Cardiac muscle cell (in vitro differentiated cells and primary cell): ENCODE measurements at regions not wholly inside any gene's neighbourhood (a gene's known extent, or its start where the extent isn't known, plus 50 kb on each side); places are given as distances from the start of the nearest gene placed in this dataset.

Source experiments
- DNase-seq, 2 donors: peaks; one replicate each; pipeline versions ENCODE4 v3.0.0 to v3.0.0-alpha.2; 2010 to 2017; ENCODE audit warnings: low read depth in 1 of 2, low spot score in 1 of 2
- H3K27ac ChIP-seq: fragments of 200-600 bp; sonication (generic); 2 replicates; pipeline ENCODE4 v1.5.1; 2016
- H3K27me3 ChIP-seq: fragments of 200-600 bp; sonication (generic); 2 replicates; pipeline ENCODE4 v1.6.0; 2016; ENCODE audit warnings: control low read depth
- H3K36me3 ChIP-seq: fragments of 200-600 bp; sonication (generic); 2 replicates; pipeline ENCODE4 v1.5.1; 2016; ENCODE audit warnings: control low read depth
- H3K4me1 ChIP-seq: fragments of 200-600 bp; sonication (generic); 2 replicates; pipeline ENCODE4 v1.8.1; 2017; ENCODE audit warnings: low read depth, mild to moderate bottlenecking, mixed run types
- H3K4me3 ChIP-seq: fragments of 200-600 bp; sonication (generic); 2 replicates; pipeline ENCODE4 v1.5.1; 2016; ENCODE audit warnings: mild to moderate bottlenecking
- H3K9me3 ChIP-seq: fragments of 200-600 bp; sonication (generic); 2 replicates; pipeline ENCODE4 v1.5.1; 2017; ENCODE audit warnings: low read depth, mild to moderate bottlenecking, control low read depth
- CTCF ChIP-seq: IDR thresholded peaks from 2 replicates; pipeline ENCODE4 v1.5.1; 2012; ENCODE audit warnings: low read depth, mild to moderate bottlenecking, low read length

GRCh38 chr4:52288212-52288855 lies 237.2 kb downstream of the SPATA18 start:
- H3K27ac ChIP-seq = no peak overlapping the region
- TF ChIP-seq CTCF = no peak
- H3K4me1 ChIP-seq = no peaks in the 10 kb centered on the region

DNA sequence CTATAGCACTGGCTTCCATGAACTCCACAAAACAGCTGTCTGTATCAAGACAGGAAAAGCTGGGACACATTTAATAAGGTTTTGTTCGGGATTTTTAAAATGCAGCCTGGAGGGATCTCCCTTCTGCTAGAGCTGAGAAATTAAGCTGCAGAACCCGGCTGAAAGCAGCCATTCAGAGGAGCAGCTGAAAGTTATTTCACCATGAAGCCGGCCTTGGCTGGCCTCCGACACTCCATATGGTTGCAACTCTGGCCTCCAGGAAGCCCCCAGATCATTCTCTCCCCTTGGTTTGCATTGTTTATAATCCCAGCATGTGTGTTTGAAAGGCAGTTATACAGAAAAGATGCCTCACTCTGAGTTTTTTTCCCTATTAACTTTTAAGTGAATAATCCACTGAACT lies 239.4 kb downstream of the SPATA18 start:
- Histone ChIP-seq H3K27me3 (no peaks in the 10 kb centered on the region), H3K9me3 (no peaks in the 10 kb centered on the region), H3K27ac (no peak overlapping the region), H3K4me1 (no peaks in the 10 kb centered on the region), H3K36me3 (no peaks in the 10 kb centered on the region), H3K4me3 (no peak overlapping the region)
- no peak for TF ChIP-seq CTCF
- DNase-seq = no peak

More at GRCh38 chr4:52288212-52288855, 237.2 kb downstream of the SPATA18 start:
- DNase-seq = no peak
- H3K4me3 ChIP-seq = no peak overlapping the region
- H3K36me3 ChIP-seq = no peaks in the 10 kb centered on the region
- H3K27me3 ChIP-seq = no peaks in the 10 kb centered on the region
- H3K9me3 ChIP-seq = no peaks in the 10 kb centered on the region

DNA sequence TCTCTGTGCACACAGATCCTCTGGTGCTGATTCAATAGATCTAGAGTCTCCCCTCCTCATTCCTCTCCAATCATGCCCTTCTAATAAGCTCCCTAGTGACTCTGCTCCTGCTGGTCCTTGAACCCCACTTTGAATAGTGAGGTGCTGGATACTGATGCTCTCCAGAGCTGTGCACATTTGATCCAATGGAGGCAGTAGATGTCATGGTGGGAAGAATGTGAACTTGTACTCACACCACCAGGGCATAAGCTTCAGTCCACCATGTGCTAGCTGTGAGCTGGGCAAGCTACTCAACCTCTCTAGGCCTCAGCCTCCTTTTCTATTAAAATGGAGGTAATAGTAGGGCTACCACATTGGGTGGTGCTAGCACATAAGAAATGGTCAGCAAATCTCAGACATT lies 241.1 kb downstream of the SPATA18 start:
- Histone ChIP-seq H3K27me3 (no peaks in the 10 kb centered on the region), H3K36me3 (no peaks in the 10 kb centered on the region), H3K9me3 (no peaks in the 10 kb centered on the region), H3K4me3 (no peak overlapping the region), H3K4me1 (no peaks in the 10 kb centered on the region), H3K27ac (no peak overlapping the region)
- no peak for DNase-seq
- no peak for TF ChIP-seq CTCF

DNA sequence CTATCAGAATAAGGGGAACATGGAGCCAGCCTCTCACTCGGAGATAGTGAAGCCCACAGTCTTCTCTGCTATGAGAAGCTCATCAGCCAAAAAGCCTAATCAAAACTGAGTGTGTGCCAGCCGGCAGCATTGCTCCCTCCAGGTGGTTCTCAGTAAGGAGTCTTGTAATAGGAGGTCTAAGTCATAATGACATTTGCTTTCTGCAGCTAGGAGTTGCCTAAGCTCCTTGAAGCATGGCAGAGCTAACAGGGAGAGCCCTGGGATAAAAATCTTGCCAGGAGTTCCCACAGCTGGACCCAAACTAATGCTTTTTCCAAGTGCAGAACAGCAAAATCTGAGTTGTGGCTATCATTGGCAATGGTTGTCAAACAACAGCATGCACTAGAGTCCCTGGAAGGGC lies 245.2 kb downstream of the SPATA18 start:
- no peak for TF ChIP-seq CTCF
- DNase-seq = no peak
- Histone ChIP-seq H3K27ac (no peak overlapping the region), H3K4me3 (no peak overlapping the region), H3K9me3 (no peaks in the 10 kb centered on the region), H3K27me3 (no peaks in the 10 kb centered on the region), H3K4me1 (no peaks in the 10 kb centered on the region), H3K36me3 (no peaks in the 10 kb centered on the region)

GRCh38 chr4:52298444-52298843 lies 247.3 kb downstream of the SPATA18 start:
- no peak overlapping the region for H3K27ac ChIP-seq
- no peak overlapping the region for H3K4me3 ChIP-seq
- no peak for TF ChIP-seq CTCF
- no peaks in the 10 kb centered on the region for H3K9me3 ChIP-seq
- no peaks in the 10 kb centered on the region for H3K36me3 ChIP-seq
- H3K4me1 ChIP-seq = no peaks in the 10 kb centered on the region
- DNase-seq = no peak
- H3K27me3 ChIP-seq = no peaks in the 10 kb centered on the region
